ENCODE measurements at regions not wholly inside any gene's neighbourhood (a gene's known extent, or its start where the extent isn't known, plus 50 kb on each side); places are given as distances from the start of the nearest gene placed in this dataset.

GRCh38 chr15:99914723-99915122 lies 181.5 kb upstream of the LYSMD4 start:
- TF ChIP-seq CTCF (IDR thresholded peaks at IDR 0.05; ENCODE audit: borderline replicate concordance, extremely low read depth, low read length, poor library complexity, severe bottlenecking) (no peak), EZH2 (IDR thresholded peaks at IDR 0.05; ENCODE audit: borderline replicate concordance, low read depth, low read length, severe bottlenecking) (no peak)
